H54 (cell line): ENCODE measurements at regions not wholly inside any gene's neighbourhood (a gene's known extent, or its start where the extent isn't known, plus 50 kb on each side); places are given as distances from the start of the nearest gene placed in this dataset.

Experiments used
- DNase-seq: peaks from one replicate; pipeline ENCODE4 v3.0.0; 2011; ENCODE audit warnings: low spot score, mixed read lengths; ENCODE audit not compliant: insufficient read length
- FAIRE-seq: peaks from 3 replicates; lab custom pipeline; 2011; peaks lifted over from hg19 to GRCh38; lab: Jason Lieb, UNC
- POLR2A ChIP-seq: IDR thresholded peaks from 2 replicates; pipeline ENCODE4 v1.6.1; 2011; ENCODE audit warnings: low read depth, mild to moderate bottlenecking, low read length

GRCh38 chr3:31469385-31469784 lies 63.3 kb upstream of the STT3B start:
- no peak for FAIRE-seq
- no peak for TF ChIP-seq POLR2A
- DNase-seq: no peak

GRCh38 chr3:31472479-31473390 lies 60.0 kb upstream of the STT3B start:
- FAIRE-seq (peak; percentile 92), DNase-seq (no peak)
- no peak for TF ChIP-seq POLR2A

- no peak for TF ChIP-seq POLR2A
- FAIRE-seq (no peak), DNase-seq (no peak)
Observed at GRCh38 chr3:31476209-31476608, 56.5 kb upstream of the STT3B start.

- no peak for DNase-seq
- no peak for TF ChIP-seq POLR2A
- no peak for FAIRE-seq
Observed at GRCh38 chr3:31479431-31479830, 53.3 kb upstream of the STT3B start.

- FAIRE-seq: no peak
- no peak for DNase-seq
- TF ChIP-seq POLR2A: no peak
Observed at GRCh38 chr3:31481697-31482096, 51.0 kb upstream of the STT3B start.

GRCh38 chr3:31482493-31483200 lies 50.1 kb upstream of the STT3B start:
- FAIRE-seq (no peak), DNase-seq (no peak)
- TF ChIP-seq POLR2A: no peak
